ENCODE measurements at regions not wholly inside any gene's neighbourhood (a gene's known extent, or its start where the extent isn't known, plus 50 kb on each side); places are given as distances from the start of the nearest gene placed in this dataset.

- no peak for DNase-seq (ENCODE audit: low read depth)
These were observed 64.5 kb downstream of the COPS8 start for GRCh38 chr2:237150186-237150585.

GRCh38 chr2:237150831-237151375 lies 65.2 kb downstream of the COPS8 start:
- DNase-seq (ENCODE audit: low read depth), result no peak

GRCh38 chr2:237152361-237152760 lies 66.7 kb downstream of the COPS8 start:
- no peak for DNase-seq (ENCODE audit: low read depth)

- DNase-seq (ENCODE audit: low read depth), result no peak
These were observed 67.5 kb downstream of the COPS8 start for GRCh38 chr2:237153181-237153580.

- DNase-seq (ENCODE audit: low read depth), result peak; percentile 42
These were observed 68.5 kb downstream of the COPS8 start for GRCh38 chr2:237154082-237154638.

- no peak for DNase-seq (ENCODE audit: low read depth)
These were observed 69.5 kb downstream of the COPS8 start for GRCh38 chr2:237154884-237155851.

- peak; percentile 93 for DNase-seq (ENCODE audit: low read depth)
These were observed 70.6 kb downstream of the COPS8 start for GRCh38 chr2:237156031-237156856.

GRCh38 chr2:237156857-237157779 lies 71.4 kb downstream of the COPS8 start:
- DNase-seq (ENCODE audit: low read depth), result no peak

GRCh38 chr2:237157780-237158102 lies 72.1 kb downstream of the COPS8 start:
- no peak for DNase-seq (ENCODE audit: low read depth)

GRCh38 chr2:237158194-237158593 lies 72.5 kb downstream of the COPS8 start:
- DNase-seq (ENCODE audit: low read depth), result no peak

GRCh38 chr2:237159006-237159911 lies 73.6 kb downstream of the COPS8 start:
- no peak for DNase-seq (ENCODE audit: low read depth)

GRCh38 chr2:237160271-237160919 lies 74.7 kb downstream of the COPS8 start:
- no peak for DNase-seq (ENCODE audit: low read depth)

- DNase-seq (ENCODE audit: low read depth), result peak; percentile 73
These were observed 75.5 kb downstream of the COPS8 start for GRCh38 chr2:237161189-237161588.

- no peak for DNase-seq (ENCODE audit: low read depth)
These were observed 77.3 kb downstream of the COPS8 start for GRCh38 chr2:237162959-237163358.

GRCh38 chr2:237164474-237165042 lies 78.9 kb downstream of the COPS8 start:
- no peak for DNase-seq (ENCODE audit: low read depth)

GRCh38 chr2:237165405-237166276 lies 80.0 kb downstream of the COPS8 start:
- no peak for DNase-seq (ENCODE audit: low read depth)

- DNase-seq (ENCODE audit: low read depth), result no peak
These were observed 81.3 kb downstream of the COPS8 start for GRCh38 chr2:237167038-237167437.

- DNase-seq (ENCODE audit: low read depth), result no peak
These were observed 82.2 kb downstream of the COPS8 start for GRCh38 chr2:237167934-237168333.

All from stromal cell of bone marrow (primary cell).